CD4-positive, alpha-beta T cell (primary cell): ENCODE measurements at regions not wholly inside any gene's neighbourhood (a gene's known extent, or its start where the extent isn't known, plus 50 kb on each side); places are given as distances from the start of the nearest gene placed in this dataset.

Experiments used
- ATAC-seq: fragments of 200-7000 bp; cut with Tn5 transposase; one replicate; pipeline ENCODE4 v1.10.0; 2022; ENCODE audit warnings: mild to moderate bottlenecking; ENCODE audit not compliant: poor library complexity
- CTCF ChIA-PET: fragments of 350-600 bp; sonication (Branson Sonifier 250); formaldehyde crosslinking; loops from one replicate; lab custom pipeline; 2021; ENCODE audit warnings: antibody characterized with exemption, inconsistent platforms; lab: Charles Lee
- POLR2A ChIA-PET: fragments of 350-600 bp; sonication (Branson Sonifier 250); formaldehyde crosslinking; loops from one replicate; lab custom pipeline; 2021; ENCODE audit warnings: antibody characterized with exemption, inconsistent platforms; lab: Charles Lee
- DNase-seq, 14 experiments: peaks; one replicate each; pipeline ENCODE4 v3.0.0-alpha.2; 2013 to 2020; ENCODE audit warnings: mixed read lengths in 2 of 14
- H3K27ac ChIP-seq, 2 donors: one replicate each; pipeline versions ENCODE4 v1.5.1 to v1.7.0; 2013; ENCODE audit warnings: low read length in 2 of 2, low read depth in 1 of 2, mild to moderate bottlenecking in 1 of 2
- H3K27me3 ChIP-seq, 2 experiments: 1 replicate in 1 of 2; 2 replicates in 1 of 2; pipeline versions ENCODE4 v1.6.1 to v1.7.0; 2013; ENCODE audit warnings: low read length in 2 of 2, control low read depth in 1 of 2, mild to moderate bottlenecking in 1 of 2, moderate library complexity in 1 of 2; ENCODE audit not compliant: insufficient read depth in 2 of 2, control insufficient read depth in 1 of 2
- H3K36me3 ChIP-seq: one replicate; pipeline ENCODE4 v1.6.1; 2013; ENCODE audit warnings: low read length, control low read depth; ENCODE audit not compliant: insufficient read depth
- H3K4me1 ChIP-seq: one replicate; pipeline ENCODE4 v1.6.1; 2013; ENCODE audit warnings: low read length, control low read depth; ENCODE audit not compliant: insufficient read depth
- H3K4me3 ChIP-seq: one replicate; pipeline ENCODE4 v1.5.1; 2013; ENCODE audit warnings: mild to moderate bottlenecking, low read length, moderate library complexity
- H3K9me3 ChIP-seq, 2 experiments: 1 replicate in 1 of 2; 2 replicates in 1 of 2; pipeline versions ENCODE4 v1.6.1 to v1.7.0; 2013; ENCODE audit warnings: low read length in 2 of 2, mild to moderate bottlenecking in 2 of 2, control low read depth in 1 of 2, moderate library complexity in 1 of 2; ENCODE audit not compliant: control insufficient read depth in 1 of 2, insufficient read depth in 1 of 2
- H3K27ac Mint-ChIP-seq: one replicate; pipeline ENCODE4 v1.8.0; 2020; ENCODE audit warnings: mixed read lengths
- H3K27me3 Mint-ChIP-seq: one replicate; pipeline ENCODE4 v1.8.0; 2021; ENCODE audit warnings: mixed read lengths
- H3K36me3 Mint-ChIP-seq: one replicate; pipeline ENCODE4 v1.8.0; 2021; ENCODE audit warnings: low read depth, mixed read lengths
- H3K4me1 Mint-ChIP-seq: one replicate; pipeline ENCODE4 v1.8.0; 2021; ENCODE audit warnings: low read depth, mixed read lengths
- H3K4me3 Mint-ChIP-seq: one replicate; pipeline ENCODE4 v1.8.0; 2020; ENCODE audit warnings: mild to moderate bottlenecking, mixed read lengths
- H3K9me3 Mint-ChIP-seq: one replicate; pipeline ENCODE4 v1.8.0; 2020; ENCODE audit warnings: mixed read lengths
- intact Hi-C, 2 experiments: fragments of 100-400 bp; cut with DNase I in 1 of 2; cut with micrococcal nuclease in 1 of 2; formaldehyde crosslinking; loops; one replicate each; pipeline versions ENCODE4 v1.15.1 to v1.9.0; 2023 to 2025; cut with DNase I, micrococcal nuclease
- TF ChIP-seq, protein P1 (sequence below): fragments of 200-600 bp; IDR thresholded peaks from one replicate; pipeline ENCODE4 v1.8.0; 2022; ENCODE audit warnings: antibody characterized with exemption, mild to moderate bottlenecking

GRCh38 chr3:106263011-106263410 is 394.2 kb upstream of the CBLB start:
- peaks cover 2% of the 10 kb centered on the region for H3K9me3 Mint-ChIP-seq
- no peak for DNase-seq
- no peaks in the 10 kb centered on the region for H3K36me3 ChIP-seq
- H3K27me3 Mint-ChIP-seq: no peaks in the 10 kb centered on the region
- intact Hi-C loops: no loop called here
- TF ChIP-seq, protein P1, sequence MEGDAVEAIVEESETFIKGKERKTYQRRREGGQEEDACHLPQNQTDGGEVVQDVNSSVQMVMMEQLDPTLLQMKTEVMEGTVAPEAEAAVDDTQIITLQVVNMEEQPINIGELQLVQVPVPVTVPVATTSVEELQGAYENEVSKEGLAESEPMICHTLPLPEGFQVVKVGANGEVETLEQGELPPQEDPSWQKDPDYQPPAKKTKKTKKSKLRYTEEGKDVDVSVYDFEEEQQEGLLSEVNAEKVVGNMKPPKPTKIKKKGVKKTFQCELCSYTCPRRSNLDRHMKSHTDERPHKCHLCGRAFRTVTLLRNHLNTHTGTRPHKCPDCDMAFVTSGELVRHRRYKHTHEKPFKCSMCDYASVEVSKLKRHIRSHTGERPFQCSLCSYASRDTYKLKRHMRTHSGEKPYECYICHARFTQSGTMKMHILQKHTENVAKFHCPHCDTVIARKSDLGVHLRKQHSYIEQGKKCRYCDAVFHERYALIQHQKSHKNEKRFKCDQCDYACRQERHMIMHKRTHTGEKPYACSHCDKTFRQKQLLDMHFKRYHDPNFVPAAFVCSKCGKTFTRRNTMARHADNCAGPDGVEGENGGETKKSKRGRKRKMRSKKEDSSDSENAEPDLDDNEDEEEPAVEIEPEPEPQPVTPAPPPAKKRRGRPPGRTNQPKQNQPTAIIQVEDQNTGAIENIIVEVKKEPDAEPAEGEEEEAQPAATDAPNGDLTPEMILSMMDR: no peak
- no peak overlapping the region for H3K27ac ChIP-seq
- H3K4me3 Mint-ChIP-seq: no peak overlapping the region
- ChIA-PET POLR2A (no interaction called here), CTCF (interaction anchor here (0.9 kb wide), 1 partner anchor 26 kb away, joined by 3 read pairs; no protein-coding TSS in a partner anchor)
- H3K27ac Mint-ChIP-seq: no peak overlapping the region
- no peaks in the 10 kb centered on the region for H3K4me1 Mint-ChIP-seq
- no peak for ATAC-seq
- H3K9me3 ChIP-seq: no peaks in the 10 kb centered on the region
- H3K36me3 Mint-ChIP-seq: no peaks in the 10 kb centered on the region
- H3K4me3 ChIP-seq: no peak overlapping the region
- H3K4me1 ChIP-seq: no peaks in the 10 kb centered on the region
- no peaks in the 10 kb centered on the region for H3K27me3 ChIP-seq

DNA sequence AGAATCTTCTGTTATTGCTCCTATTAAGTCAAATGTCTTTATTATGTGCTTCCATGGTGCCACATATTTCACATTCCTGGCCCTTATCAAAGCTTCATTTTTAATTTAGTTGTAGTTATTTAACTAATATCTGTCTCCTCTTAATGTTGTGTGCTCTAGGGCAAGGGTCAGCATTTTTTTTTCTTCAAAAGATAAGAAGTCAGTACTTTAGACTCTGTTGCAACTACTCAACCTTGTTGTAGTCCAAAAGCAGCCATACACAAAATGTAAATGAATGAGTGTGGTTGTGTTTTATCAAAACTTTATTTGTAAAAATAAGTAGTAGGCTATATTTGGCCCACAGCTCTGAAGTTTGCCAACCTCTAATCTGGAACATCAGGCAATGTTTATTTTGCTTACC is 394.7 kb upstream of the CBLB start:
- Histone ChIP-seq H3K27me3 (no peaks in the 10 kb centered on the region), H3K4me3 (no peak overlapping the region), H3K9me3 (no peaks in the 10 kb centered on the region), H3K4me1 (no peaks in the 10 kb centered on the region), H3K27ac (no peak overlapping the region), H3K36me3 (no peaks in the 10 kb centered on the region)
- intact Hi-C loops: no loop called here
- TF ChIP-seq, protein P1: no peak
- Mint-ChIP-seq H3K9me3 (no peaks in the 10 kb centered on the region), H3K36me3 (no peaks in the 10 kb centered on the region), H3K27me3 (no peaks in the 10 kb centered on the region), H3K27ac (no peak overlapping the region), H3K4me3 (no peak overlapping the region), H3K4me1 (no peaks in the 10 kb centered on the region)
- ChIA-PET CTCF (no interaction called here), POLR2A (no interaction called here)
- DNase-seq: no peak
- no peak for ATAC-seq

GRCh38 chr3:106265704-106266103 is 396.9 kb upstream of the CBLB start:
- TF ChIP-seq, protein P1: no peak
- H3K27me3 Mint-ChIP-seq: no peaks in the 10 kb centered on the region
- H3K36me3 ChIP-seq: no peaks in the 10 kb centered on the region
- ChIA-PET CTCF (interaction anchor here (1.0 kb wide), 1 partner anchor 14 kb away, joined by 3 read pairs; no protein-coding TSS in a partner anchor), POLR2A (no interaction called here)
- H3K27ac Mint-ChIP-seq: no peak overlapping the region
- H3K9me3 ChIP-seq: no peaks in the 10 kb centered on the region
- no peaks in the 10 kb centered on the region for H3K27me3 ChIP-seq
- no peaks in the 10 kb centered on the region for H3K4me1 Mint-ChIP-seq
- no peak overlapping the region for H3K4me3 ChIP-seq
- intact Hi-C loops: no loop called here
- no peaks in the 10 kb centered on the region for H3K4me1 ChIP-seq
- H3K4me3 Mint-ChIP-seq: no peak overlapping the region
- H3K9me3 Mint-ChIP-seq: no peaks in the 10 kb centered on the region
- DNase-seq (no peak), ATAC-seq (no peak)
- no peaks in the 10 kb centered on the region for H3K36me3 Mint-ChIP-seq
- no peak overlapping the region for H3K27ac ChIP-seq
